A673 (cell line): ENCODE measurements at regions not wholly inside any gene's neighbourhood (a gene's known extent, or its start where the extent isn't known, plus 50 kb on each side); places are given as distances from the start of the nearest gene placed in this dataset.

Experiments used
- BruUV-seq: library from RNA; stranded (reverse); fragments of 400-500 nt; replicated peaks from 2 replicates; lab custom pipeline; 2021; lab: Mats Ljungman, UMichigan
- CTCF ChIA-PET: fragments of 300-600 bp; sonication (Branson Sonifier 250); formaldehyde crosslinking; loops from one replicate; lab custom pipeline; 2022; ENCODE audit warnings: antibody characterized with exemption; lab: Charles Lee
- POLR2A ChIA-PET: fragments of 300-600 bp; sonication (Branson Sonifier 250); formaldehyde crosslinking; loops from one replicate; lab custom pipeline; 2022; ENCODE audit warnings: antibody characterized with exemption; ENCODE audit not compliant: low non-redundant PET; lab: Charles Lee
- DNase-seq: peaks from one replicate; pipeline ENCODE4 v3.0.0-alpha.2; 2015; ENCODE audit warnings: low spot score
- H3K27ac ChIP-seq: fragments of 200-600 bp; sonication (generic); 2 replicates; pipeline ENCODE4 v1.5.1; 2016; ENCODE audit warnings: mixed run types, low read depth, mild to moderate bottlenecking, mixed read lengths, antibody characterized with exemption, low read length; ENCODE audit not compliant: poor library complexity, severe bottlenecking
- H3K27me3 ChIP-seq: fragments of 200-600 bp; sonication (generic); replicated peaks from 2 replicates; pipeline ENCODE4 v1.6.1; 2017; ENCODE audit warnings: mixed run types, low read depth, mild to moderate bottlenecking, mixed read lengths, antibody characterized with exemption, low read length; ENCODE audit not compliant: insufficient read depth, poor library complexity
- H3K36me3 ChIP-seq: fragments of 200-600 bp; sonication (generic); 2 replicates; pipeline ENCODE4 v1.6.1; 2016; ENCODE audit warnings: mixed run types, mild to moderate bottlenecking, mixed read lengths, antibody characterized with exemption, low read length; ENCODE audit not compliant: insufficient read depth, poor library complexity, severe bottlenecking
- H3K4me1 ChIP-seq: fragments of 200-600 bp; sonication (generic); 2 replicates; pipeline ENCODE4 v1.6.1; 2017; ENCODE audit warnings: mixed run types, mild to moderate bottlenecking, mixed read lengths, antibody characterized with exemption, low read length; ENCODE audit not compliant: insufficient read depth, poor library complexity, severe bottlenecking
- H3K4me3 ChIP-seq: fragments of 200-600 bp; sonication (generic); 2 replicates; pipeline ENCODE4 v1.5.1; 2016; ENCODE audit warnings: low read depth, mixed run types, mild to moderate bottlenecking, mixed read lengths, low read length; ENCODE audit not compliant: poor library complexity, severe bottlenecking
- H3K9me3 ChIP-seq: fragments of 200-600 bp; sonication (generic); 2 replicates; pipeline ENCODE4 v1.6.1; 2016; ENCODE audit warnings: mixed run types, low read depth, mild to moderate bottlenecking, mixed read lengths, antibody characterized with exemption, low read length; ENCODE audit not compliant: poor library complexity, severe bottlenecking
- CTCF ChIP-seq: fragments of 300-800, 200-600 bp; sonication (generic); conservative IDR thresholded peaks from 2 replicates; pipeline ENCODE4 v1.5.1; 2017; ENCODE audit warnings: low read depth, mild to moderate bottlenecking, antibody characterized with exemption, low read length, moderate library complexity, mixed read lengths
- EZH2 ChIP-seq: fragments of 200-600 bp; sonication (generic); IDR thresholded peaks from 2 replicates; pipeline ENCODE4 v1.6.1; 2017; ENCODE audit warnings: borderline replicate concordance, low read depth, mild to moderate bottlenecking, mixed read lengths, antibody characterized with exemption, low read length; ENCODE audit not compliant: poor library complexity, severe bottlenecking
- intact Hi-C: fragments of 100-400 bp; cut with micrococcal nuclease; formaldehyde crosslinking; loops from one replicate; pipeline ENCODE4 v1.10.0; 2022; ENCODE audit not compliant: unreplicated experiment

- CTCF ChIA-PET: no interaction called here
- BruUV-seq: no TSS peak
- DNase-seq: no peak
Measured at GRCh38 chr10:43728425-43728824, 79.7 kb upstream of the ZNF32 start.

GRCh38 chr10:43727935-43728334, 79.3 kb upstream of the ZNF32 start:
- POLR2A ChIA-PET: no interaction called here
- Histone ChIP-seq H3K27ac (no peak overlapping the region), H3K9me3 (no peaks in the 10 kb centered on the region), H3K4me1 (no peaks in the 10 kb centered on the region), H3K36me3 (no peaks in the 10 kb centered on the region), H3K4me3 (no peak overlapping the region), H3K27me3 (no peaks in the 10 kb centered on the region)
- TF ChIP-seq CTCF (no peak), EZH2 (no peak)
- DNase-seq: no peak
- intact Hi-C loops: no loop called here
- CTCF ChIA-PET: no interaction called here
- no TSS peak for BruUV-seq

More at GRCh38 chr10:43728425-43728824, 79.7 kb upstream of the ZNF32 start:
- intact Hi-C loops: no loop called here
- no peak for TF ChIP-seq EZH2
- TF ChIP-seq CTCF: no peak
- POLR2A ChIA-PET: no interaction called here
- H3K4me3 ChIP-seq: no peak overlapping the region
- no peaks in the 10 kb centered on the region for H3K36me3 ChIP-seq
- no peaks in the 10 kb centered on the region for H3K27me3 ChIP-seq
- no peaks in the 10 kb centered on the region for H3K9me3 ChIP-seq
- H3K4me1 ChIP-seq: no peaks in the 10 kb centered on the region
- H3K27ac ChIP-seq: no peak overlapping the region

GRCh38 chr10:43715334-43715733, 66.7 kb upstream of the ZNF32 start:
- intact Hi-C loops: no loop called here
- no peaks in the 10 kb centered on the region for H3K36me3 ChIP-seq
- no peak overlapping the region for H3K27ac ChIP-seq
- TF ChIP-seq EZH2: no peak
- no peak for TF ChIP-seq CTCF
- POLR2A ChIA-PET: no interaction called here
- CTCF ChIA-PET: no interaction called here
- no TSS peak for BruUV-seq
- H3K27me3 ChIP-seq: no peaks in the 10 kb centered on the region
- DNase-seq: no peak
- H3K4me3 ChIP-seq: no peak overlapping the region
- no peaks in the 10 kb centered on the region for H3K9me3 ChIP-seq
- no peaks in the 10 kb centered on the region for H3K4me1 ChIP-seq
